Transverse colon (tissue), 3 donors: ENCODE measurements at regions not wholly inside any gene's neighbourhood (a gene's known extent, or its start where the extent isn't known, plus 50 kb on each side); places are given as distances from the start of the nearest gene placed in this dataset.

Source experiments
- CTCF ChIP-seq, 5 experiments: fragments of 200-600 bp in 3 of 5; fragments of 450-650 bp in 2 of 5; sonication (generic) in 3 of 5; IDR thresholded peaks; 1 replicate in 2 of 5; 2 replicates in 3 of 5; pipeline ENCODE4 v1.5.1; 2016 to 2017; ENCODE audit warnings: antibody characterized with exemption in 5 of 5, inconsistent platforms in 3 of 5, mild to moderate bottlenecking in 2 of 5, moderate library complexity in 1 of 5
- EP300 ChIP-seq: sonication (generic); formaldehyde crosslinking; IDR thresholded peaks from one replicate; pipeline ENCODE4 v1.6.1; 2017; ENCODE audit warnings: antibody characterized with exemption, low read depth

- no peak for TF ChIP-seq CTCF (IDR thresholded peaks at IDR 0.05)
- no peak for TF ChIP-seq EP300
These were observed 126.5 kb downstream of the MRPL36 start for GRCh38 chr5:1673042-1673677.
